Activated T-cell treated with anti-CD3 and anti-CD28 coated beads, Interleukin-2, amount 50 U/mL, for 72 hours (primary cell): ENCODE measurements at regions not wholly inside any gene's neighbourhood (a gene's known extent, or its start where the extent isn't known, plus 50 kb on each side); places are given as distances from the start of the nearest gene placed in this dataset.

ENCODE experiments used
- ATAC-seq, 2 donors: fragments of 150-1000 bp; cut with Tn5 transposase; replicated peaks in 1 of 2; 2 replicates each; pipeline ENCODE4 v1.10.0; 2021; ENCODE audit warnings: moderate library complexity in 2 of 2, mild to moderate bottlenecking in 1 of 2
- DNase-seq, 2 donors: peaks; one replicate each; pipeline ENCODE4 v3.0.0; 2021 to 2022; ENCODE audit warnings: mixed read lengths in 1 of 2
- H3K27ac Mint-ChIP-seq: one replicate; pipeline ENCODE4 v1.8.0; 2022; ENCODE audit warnings: mild to moderate bottlenecking, moderate library complexity, mixed read lengths
- H3K27me3 Mint-ChIP-seq: one replicate; pipeline ENCODE4 v1.8.0; 2022; ENCODE audit warnings: low read depth, mixed read lengths
- H3K36me3 Mint-ChIP-seq, 2 donors: one replicate each; pipeline ENCODE4 v1.8.0; 2022; ENCODE audit warnings: mixed read lengths in 2 of 2, mild to moderate bottlenecking in 1 of 2; ENCODE audit not compliant: insufficient read depth in 2 of 2
- H3K4me1 Mint-ChIP-seq: one replicate; pipeline ENCODE4 v1.8.0; 2022; ENCODE audit warnings: low read depth, mixed read lengths
- H3K4me3 Mint-ChIP-seq, 2 donors: one replicate each; pipeline ENCODE4 v1.8.0; 2022; ENCODE audit warnings: mild to moderate bottlenecking in 2 of 2, mixed read lengths in 2 of 2, moderate library complexity in 2 of 2
- H3K9me3 Mint-ChIP-seq, 2 donors: one replicate each; pipeline ENCODE4 v1.8.0; 2022; ENCODE audit warnings: mixed read lengths in 2 of 2

- no peak overlapping the region for H3K27ac Mint-ChIP-seq
- no peaks in the 10 kb centered on the region for H3K36me3 Mint-ChIP-seq
- DNase-seq (no peak), ATAC-seq (no peak)
- H3K27me3 Mint-ChIP-seq, result no peaks in the 10 kb centered on the region
- H3K4me3 Mint-ChIP-seq, result no peak overlapping the region
- H3K9me3 Mint-ChIP-seq, result no peaks in the 10 kb centered on the region
- H3K4me1 Mint-ChIP-seq, result no peaks in the 10 kb centered on the region
These were observed 245.8 kb downstream of the GLI2 start for GRCh38 chr2:120981443-120981842.

GRCh38 chr2:120982598-120982997 is 246.9 kb downstream of the GLI2 start:
- Mint-ChIP-seq H3K27me3 (no peaks in the 10 kb centered on the region), H3K27ac (no peak overlapping the region), H3K4me3 (no peak overlapping the region), H3K9me3 (no peaks in the 10 kb centered on the region), H3K36me3 (no peaks in the 10 kb centered on the region), H3K4me1 (no peaks in the 10 kb centered on the region)
- DNase-seq (no peak), ATAC-seq (no peak)

DNA sequence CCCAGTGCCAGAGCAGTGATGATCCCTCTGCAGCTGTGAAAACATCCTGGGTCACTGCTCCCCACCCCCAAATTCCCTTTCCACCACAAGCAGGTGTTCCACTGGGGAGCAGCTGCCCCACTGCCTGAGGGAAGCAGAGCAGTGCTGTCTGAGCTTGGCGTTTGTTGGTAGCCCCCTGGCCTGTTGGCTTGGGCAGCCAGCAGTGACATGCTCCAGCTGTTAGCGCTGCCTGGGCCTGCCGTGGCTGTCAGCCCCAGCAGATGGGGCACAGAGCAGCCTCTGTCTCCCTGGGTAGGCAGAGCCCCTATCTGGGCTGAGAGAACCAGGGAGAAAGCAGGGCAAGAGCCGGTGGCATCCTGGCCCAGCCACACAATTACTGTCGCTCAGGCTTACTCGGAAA is 247.7 kb downstream of the GLI2 start:
- Mint-ChIP-seq H3K36me3 (no peaks in the 10 kb centered on the region), H3K27ac (no peak overlapping the region), H3K9me3 (no peaks in the 10 kb centered on the region), H3K4me1 (no peaks in the 10 kb centered on the region), H3K4me3 (no peak overlapping the region), H3K27me3 (no peaks in the 10 kb centered on the region)
- DNase-seq (no peak), ATAC-seq (no peak)

DNA sequence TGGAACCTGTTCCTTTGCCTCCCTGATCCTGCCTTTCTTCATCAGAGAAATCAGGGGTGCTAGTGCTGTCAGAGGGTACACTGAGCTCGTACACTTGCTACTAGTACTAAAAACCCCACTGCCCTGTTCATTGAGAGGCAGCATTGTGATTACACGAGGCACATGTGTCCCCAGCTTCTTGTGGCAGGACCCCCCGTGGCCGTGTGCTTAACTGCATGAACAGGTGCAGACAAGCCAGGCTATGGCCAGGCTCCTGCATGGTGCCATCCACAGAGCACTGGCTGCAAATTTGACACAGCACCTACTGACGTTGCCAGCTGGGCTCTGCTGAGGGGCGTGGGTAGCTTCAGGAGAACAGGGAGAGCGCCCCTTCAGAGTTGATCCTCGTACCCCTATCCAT is 248.4 kb downstream of the GLI2 start:
- Mint-ChIP-seq H3K27me3 (no peaks in the 10 kb centered on the region), H3K36me3 (no peaks in the 10 kb centered on the region), H3K4me3 (no peak overlapping the region), H3K9me3 (no peaks in the 10 kb centered on the region), H3K27ac (no peak overlapping the region), H3K4me1 (no peaks in the 10 kb centered on the region)
- ATAC-seq (no peak), DNase-seq (no peak)

- Mint-ChIP-seq H3K4me3 (no peak overlapping the region), H3K27me3 (no peaks in the 10 kb centered on the region), H3K4me1 (no peaks in the 10 kb centered on the region), H3K9me3 (no peaks in the 10 kb centered on the region), H3K27ac (no peak overlapping the region), H3K36me3 (no peaks in the 10 kb centered on the region)
- DNase-seq, result no peak
- ATAC-seq, result no peak
These were observed 248.9 kb downstream of the GLI2 start for GRCh38 chr2:120984452-120985173.

DNA sequence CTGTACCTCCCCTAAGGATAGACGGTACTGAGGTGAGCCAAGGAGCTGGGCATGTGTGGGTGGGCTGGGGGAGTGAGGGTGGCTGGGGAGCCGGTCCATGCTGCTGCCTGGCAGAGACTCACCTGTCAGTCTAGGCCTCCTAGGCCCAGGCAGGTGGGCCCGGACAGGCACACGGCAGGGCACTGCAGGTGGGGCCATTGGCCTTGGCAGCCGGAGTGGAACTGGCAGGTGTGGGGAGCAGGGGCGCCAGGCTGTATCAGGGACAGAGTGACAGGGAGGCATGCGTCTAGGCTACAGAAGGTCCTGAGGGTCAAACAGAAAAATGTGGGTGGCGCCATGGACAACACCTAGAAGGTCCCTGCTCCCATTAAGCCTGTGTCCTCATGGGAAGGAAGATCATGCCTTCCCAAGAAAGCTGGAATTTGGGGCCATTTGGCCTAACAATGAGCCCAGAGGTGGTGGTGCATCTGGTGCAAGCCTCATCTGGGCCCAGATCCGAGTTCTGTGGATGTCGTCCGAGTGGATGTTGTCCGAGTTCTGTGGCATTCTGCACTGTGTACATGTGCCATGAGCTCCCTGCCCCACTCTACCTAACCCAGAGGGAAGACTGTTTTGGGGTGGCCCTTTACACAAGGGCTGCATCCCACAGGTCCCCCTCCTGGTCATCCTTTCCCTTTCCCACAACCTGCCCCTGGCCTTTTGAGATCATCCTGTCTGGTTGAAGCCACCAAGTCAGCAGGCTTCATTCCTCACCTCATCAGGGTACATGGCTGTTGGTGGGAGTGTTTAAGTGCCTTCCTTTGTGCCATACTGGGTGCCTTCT is 249.7 kb downstream of the GLI2 start:
- Mint-ChIP-seq H3K4me1 (no peaks in the 10 kb centered on the region), H3K4me3 (no peak overlapping the region), H3K9me3 (no peaks in the 10 kb centered on the region), H3K36me3 (no peaks in the 10 kb centered on the region), H3K27ac (no peak overlapping the region), H3K27me3 (no peaks in the 10 kb centered on the region)
- ATAC-seq (no peak), DNase-seq (no peak)

GRCh38 chr2:120985997-120986651 is 250.5 kb downstream of the GLI2 start:
- no peak for DNase-seq
- no peak overlapping the region for H3K4me3 Mint-ChIP-seq
- no peak for ATAC-seq
- no peaks in the 10 kb centered on the region for H3K36me3 Mint-ChIP-seq
- H3K9me3 Mint-ChIP-seq, result no peaks in the 10 kb centered on the region
- H3K27ac Mint-ChIP-seq, result no peak overlapping the region
- no peaks in the 10 kb centered on the region for H3K4me1 Mint-ChIP-seq
- no peaks in the 10 kb centered on the region for H3K27me3 Mint-ChIP-seq

GRCh38 chr2:120986898-120987650 is 251.4 kb downstream of the GLI2 start:
- Mint-ChIP-seq H3K4me1 (no peaks in the 10 kb centered on the region), H3K27me3 (no peaks in the 10 kb centered on the region), H3K4me3 (no peak overlapping the region), H3K36me3 (no peaks in the 10 kb centered on the region), H3K9me3 (no peaks in the 10 kb centered on the region), H3K27ac (no peak overlapping the region)
- DNase-seq (no peak), ATAC-seq (no peak)

- H3K27ac Mint-ChIP-seq, result no peak overlapping the region
- ATAC-seq, result no peak
- H3K4me3 Mint-ChIP-seq, result no peak overlapping the region
- no peak for DNase-seq
- H3K4me1 Mint-ChIP-seq, result no peaks in the 10 kb centered on the region
- no peaks in the 10 kb centered on the region for H3K9me3 Mint-ChIP-seq
- no peaks in the 10 kb centered on the region for H3K27me3 Mint-ChIP-seq
- H3K36me3 Mint-ChIP-seq, result no peaks in the 10 kb centered on the region
These were observed 252.5 kb downstream of the GLI2 start for GRCh38 chr2:120988051-120988699.

DNA sequence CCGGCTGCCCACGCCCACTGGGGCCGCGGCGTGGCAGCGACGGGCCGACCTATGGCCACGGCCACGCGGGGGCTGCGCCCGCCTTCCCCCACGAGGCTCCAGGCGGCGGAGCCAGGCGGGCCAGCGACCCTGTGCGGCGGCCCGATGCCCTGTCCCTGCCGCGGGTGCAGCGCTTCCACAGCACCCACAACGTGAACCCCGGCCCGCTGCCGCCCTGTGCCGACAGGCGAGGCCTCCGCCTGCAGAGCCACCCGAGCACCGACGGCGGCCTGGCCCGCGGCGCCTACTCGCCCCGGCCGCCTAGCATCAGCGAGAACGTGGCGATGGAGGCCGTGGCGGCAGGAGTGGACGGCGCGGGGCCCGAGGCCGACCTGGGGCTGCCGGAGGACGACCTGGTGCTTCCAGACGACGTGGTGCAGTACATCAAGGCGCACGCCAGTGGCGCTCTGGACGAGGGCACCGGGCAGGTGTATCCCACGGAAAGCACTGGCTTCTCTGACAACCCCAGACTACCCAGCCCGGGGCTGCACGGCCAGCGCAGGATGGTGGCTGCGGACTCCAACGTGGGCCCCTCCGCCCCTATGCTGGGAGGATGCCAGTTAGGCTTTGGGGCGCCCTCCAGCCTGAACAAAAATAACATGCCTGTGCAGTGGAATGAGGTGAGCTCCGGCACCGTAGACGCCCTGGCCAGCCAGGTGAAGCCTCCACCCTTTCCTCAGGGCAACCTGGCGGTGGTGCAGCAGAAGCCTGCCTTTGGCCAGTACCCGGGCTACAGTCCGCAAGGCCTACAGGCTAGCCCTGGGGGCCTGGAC is 253.2 kb downstream of the GLI2 start:
- H3K27ac Mint-ChIP-seq, result no peak overlapping the region
- no peak overlapping the region for H3K4me3 Mint-ChIP-seq
- ATAC-seq, result no peak
- H3K36me3 Mint-ChIP-seq, result no peaks in the 10 kb centered on the region
- no peaks in the 10 kb centered on the region for H3K9me3 Mint-ChIP-seq
- no peaks in the 10 kb centered on the region for H3K27me3 Mint-ChIP-seq
- DNase-seq, result no peak
- no peaks in the 10 kb centered on the region for H3K4me1 Mint-ChIP-seq

DNA sequence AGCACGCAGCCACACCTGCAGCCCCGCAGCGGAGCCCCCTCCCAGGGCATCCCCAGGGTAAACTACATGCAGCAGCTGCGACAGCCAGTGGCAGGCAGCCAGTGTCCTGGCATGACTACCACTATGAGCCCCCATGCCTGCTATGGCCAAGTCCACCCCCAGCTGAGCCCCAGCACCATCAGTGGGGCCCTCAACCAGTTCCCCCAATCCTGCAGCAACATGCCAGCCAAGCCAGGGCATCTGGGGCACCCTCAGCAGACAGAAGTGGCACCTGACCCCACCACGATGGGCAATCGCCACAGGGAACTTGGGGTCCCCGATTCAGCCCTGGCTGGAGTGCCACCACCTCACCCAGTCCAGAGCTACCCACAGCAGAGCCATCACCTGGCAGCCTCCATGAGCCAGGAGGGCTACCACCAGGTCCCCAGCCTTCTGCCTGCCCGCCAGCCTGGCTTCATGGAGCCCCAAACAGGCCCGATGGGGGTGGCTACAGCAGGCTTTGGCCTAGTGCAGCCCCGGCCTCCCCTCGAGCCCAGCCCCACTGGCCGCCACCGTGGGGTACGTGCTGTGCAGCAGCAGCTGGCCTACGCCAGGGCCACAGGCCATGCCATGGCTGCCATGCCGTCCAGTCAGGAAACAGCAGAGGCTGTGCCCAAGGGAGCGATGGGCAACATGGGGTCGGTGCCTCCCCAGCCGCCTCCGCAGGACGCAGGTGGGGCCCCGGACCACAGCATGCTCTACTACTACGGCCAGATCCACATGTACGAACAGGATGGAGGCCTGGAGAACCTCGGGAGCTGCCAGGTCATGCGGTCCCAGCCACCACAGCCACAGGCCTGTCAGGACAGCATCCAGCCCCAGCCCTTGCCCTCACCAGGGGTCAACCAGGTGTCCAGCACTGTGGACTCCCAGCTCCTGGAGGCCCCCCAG is 254.1 kb downstream of the GLI2 start:
- Mint-ChIP-seq H3K9me3 (no peaks in the 10 kb centered on the region), H3K4me1 (no peaks in the 10 kb centered on the region), H3K4me3 (no peak overlapping the region), H3K27ac (no peak overlapping the region), H3K36me3 (no peaks in the 10 kb centered on the region), H3K27me3 (no peaks in the 10 kb centered on the region)
- DNase-seq (no peak), ATAC-seq (no peak)
